ENCODE measurements at regions not wholly inside any gene's neighbourhood (a gene's known extent, or its start where the extent isn't known, plus 50 kb on each side); places are given as distances from the start of the nearest gene placed in this dataset.

- TF ChIP-seq ZNF318 (IDR thresholded peaks at IDR 0.05; ENCODE audit: borderline replicate concordance in 1 of 2, low read depth in 1 of 2) (no peak), HOXB6 (CRISPR knock-in tag; IDR thresholded peaks at IDR 0.05; ENCODE audit: borderline replicate concordance) (no peak), MTA2 (IDR thresholded peaks at IDR 0.05; ENCODE audit: low read depth) (no peak)
Measured at GRCh38 chr3:161573136-161573535, 76.5 kb downstream of the OTOL1 start (continued).

- CTCF ChIA-PET (ENCODE audit: low intra/inter-chr PET ratio): no interaction called here
- Histone ChIP-seq H3K4me2 (ENCODE audit: insufficient read depth, low read length) (no peak overlapping the region), H3K4me1 (replicated peaks in 1 of 2; ENCODE audit: control insufficient read depth in 2 of 2, insufficient read depth in 2 of 2, low read length in 2 of 2) (no peaks in the 10 kb centered on the region), H4K20me1 (replicated peaks; ENCODE audit: control insufficient read depth, insufficient read depth, low read length) (no peaks in the 10 kb centered on the region), H3K9me1 (ENCODE audit: control insufficient read depth, insufficient read depth, low read length) (no peaks in the 10 kb centered on the region), H3K9me3 (replicated peaks; ENCODE audit: control insufficient read depth, insufficient read depth, low read depth, low read length) (no peaks in the 10 kb centered on the region), H3K4me3 (no peak overlapping the region), H2AFZ (ENCODE audit: low read depth, low read length) (no peak overlapping the region), H3K79me2 (ENCODE audit: control insufficient read depth, insufficient read depth, low read length) (no peaks in the 10 kb centered on the region), H3K27me3 (ENCODE audit: control insufficient read depth in 2 of 2, insufficient read depth in 2 of 2, low read length in 2 of 2) (no peaks in the 10 kb centered on the region), H3K36me3 (ENCODE audit: control insufficient read depth, insufficient read depth, low read length) (no peaks in the 10 kb centered on the region), H3K27ac (ENCODE audit: extremely low read depth, low read depth, low read length) (no peak overlapping the region), H3K9ac (ENCODE audit: insufficient read depth in 1 of 2, low read depth in 2 of 2, low read length in 2 of 2) (no peak overlapping the region)
- ATAC-seq (no peak), FAIRE-seq (no peak), DNase-seq (ENCODE audit: extremely low read depth in 1 of 4, low spot score in 3 of 4) (no peak)
- intact Hi-C loops (cut with micrococcal nuclease): no loop called here
- BruUV-seq (replicated peaks): no TSS peak
- POLR2A ChIA-PET: no interaction called here
- 0% methylated on average over 2 of the region's 2 CpGs for WGBS (ENCODE audit: insufficient coverage, low coverage, missing lambda C conversion rate)
- in situ Hi-C loops (cut with MboI): no loop called here
- TF ChIP-seq MEF2D (tag; conservative IDR thresholded peaks at IDR 0.05; ENCODE audit: low read depth): no peak
- no peak for TF ChIP-seq TCF7 (IDR thresholded peaks at IDR 0.05; ENCODE audit: borderline replicate concordance)
- TF ChIP-seq PTTG1 (tag; IDR thresholded peaks at IDR 0.05; ENCODE audit: low read depth): no peak
- TF ChIP-seq MYBL2 (IDR thresholded peaks at IDR 0.05; ENCODE audit: low read depth): no peak
- TF ChIP-seq MYBL2 (CRISPR knock-in tag; IDR thresholded peaks at IDR 0.05; ENCODE audit: borderline replicate concordance): no peak
- no peak for TF ChIP-seq MITF (IDR thresholded peaks at IDR 0.05)
- TF ChIP-seq L3MBTL2 (IDR thresholded peaks at IDR 0.05): no peak
- no peak for TF ChIP-seq WHSC1 (IDR thresholded peaks at IDR 0.05; ENCODE audit: low read length)
- TF ChIP-seq SP1 (CRISPR knock-in tag; IDR thresholded peaks at IDR 0.05): no peak
- no peak for TF ChIP-seq U2AF1 (optimal IDR thresholded peaks at IDR 0.05; ENCODE audit: low read depth, low read length)
Measured at GRCh38 chr3:161575901-161576300, 79.3 kb downstream of the OTOL1 start.
